Adrenal gland (tissue), 5 donors: ENCODE measurements at regions not wholly inside any gene's neighbourhood (a gene's known extent, or its start where the extent isn't known, plus 50 kb on each side); places are given as distances from the start of the nearest gene placed in this dataset.

Experiments
- POLR2A ChIP-seq, 2 donors: fragments of 450-650 bp; IDR thresholded peaks; one replicate each; pipeline ENCODE4 v1.6.1; 2017; ENCODE audit warnings: antibody characterized with exemption in 2 of 2, mild to moderate bottlenecking in 2 of 2, moderate library complexity in 1 of 2
- TF ChIP-seq, protein P1 (sequence below), 6 experiments: fragments of 450-650 bp in 4 of 6; fragments of 200-600 bp in 2 of 6; sonication (generic) in 1 of 6; IDR thresholded peaks; 1 replicate in 5 of 6; 2 replicates in 1 of 6; pipeline versions ENCODE4 v1.5.1 to v1.8.0; 2016 to 2021; ENCODE audit warnings: antibody characterized with exemption in 6 of 6, mild to moderate bottlenecking in 2 of 6, moderate library complexity in 1 of 6
- donor health status: DM: no; HTN: no; CAD: no.

GRCh38 chr5:3353561-3353960 lies 242.1 kb upstream of the IRX1 start:
- TF ChIP-seq, protein P1, sequence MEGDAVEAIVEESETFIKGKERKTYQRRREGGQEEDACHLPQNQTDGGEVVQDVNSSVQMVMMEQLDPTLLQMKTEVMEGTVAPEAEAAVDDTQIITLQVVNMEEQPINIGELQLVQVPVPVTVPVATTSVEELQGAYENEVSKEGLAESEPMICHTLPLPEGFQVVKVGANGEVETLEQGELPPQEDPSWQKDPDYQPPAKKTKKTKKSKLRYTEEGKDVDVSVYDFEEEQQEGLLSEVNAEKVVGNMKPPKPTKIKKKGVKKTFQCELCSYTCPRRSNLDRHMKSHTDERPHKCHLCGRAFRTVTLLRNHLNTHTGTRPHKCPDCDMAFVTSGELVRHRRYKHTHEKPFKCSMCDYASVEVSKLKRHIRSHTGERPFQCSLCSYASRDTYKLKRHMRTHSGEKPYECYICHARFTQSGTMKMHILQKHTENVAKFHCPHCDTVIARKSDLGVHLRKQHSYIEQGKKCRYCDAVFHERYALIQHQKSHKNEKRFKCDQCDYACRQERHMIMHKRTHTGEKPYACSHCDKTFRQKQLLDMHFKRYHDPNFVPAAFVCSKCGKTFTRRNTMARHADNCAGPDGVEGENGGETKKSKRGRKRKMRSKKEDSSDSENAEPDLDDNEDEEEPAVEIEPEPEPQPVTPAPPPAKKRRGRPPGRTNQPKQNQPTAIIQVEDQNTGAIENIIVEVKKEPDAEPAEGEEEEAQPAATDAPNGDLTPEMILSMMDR (IDR thresholded peaks at IDR 0.05) = no peak
- no peak for TF ChIP-seq POLR2A (IDR thresholded peaks at IDR 0.05)
